ENCODE measurements at regions not wholly inside any gene's neighbourhood (a gene's known extent, or its start where the extent isn't known, plus 50 kb on each side); places are given as distances from the start of the nearest gene placed in this dataset.

GRCh38 chr12:102562836-102563425 lies 82.6 kb upstream of the IGF1 start:
- H3K79me2 ChIP-seq (ENCODE audit: low read depth): no peaks in the 10 kb centered on the region
- no peaks in the 10 kb centered on the region for H3K4me1 Mint-ChIP-seq
- H3K27me3 Mint-ChIP-seq (ENCODE audit: insufficient read depth, low read depth): no peaks in the 10 kb centered on the region
- H3K4me3 ChIP-seq: no peak overlapping the region
- no peaks in the 10 kb centered on the region for H4K20me1 ChIP-seq (ENCODE audit: low read depth)
- no peak overlapping the region for H3K27ac ChIP-seq
- H3K9me3 ChIP-seq (ENCODE audit: low read depth): no peaks in the 10 kb centered on the region
- H3F3A ChIP-seq (ENCODE audit: low read depth): no peaks in the 10 kb centered on the region
- no peaks in the 10 kb centered on the region for H3K36me3 Mint-ChIP-seq
- H3K27me3 ChIP-seq: no peaks in the 10 kb centered on the region
- no peak overlapping the region for H3K27ac Mint-ChIP-seq
- H3K4me2 ChIP-seq: no peak overlapping the region
- H3K9ac ChIP-seq: no peak overlapping the region
- peak overlapping the region; percentile 26 for H2AFZ ChIP-seq (replicated peaks)
- TF ChIP-seq EZH2 (IDR thresholded peaks at IDR 0.05): no peak
- no peak for TF ChIP-seq EZH2phosphoT487 (IDR thresholded peaks at IDR 0.05)
- TF ChIP-seq CTCF (IDR thresholded peaks at IDR 0.05): no peak
- DNase-seq (ENCODE audit: low spot score): no peak
- no peaks in the 10 kb centered on the region for H3K9me3 Mint-ChIP-seq
- H3K36me3 ChIP-seq: no peaks in the 10 kb centered on the region
- no peak overlapping the region for H3K4me3 Mint-ChIP-seq
- H3K4me1 ChIP-seq: no peaks in the 10 kb centered on the region

GRCh38 chr12:102551186-102551585 lies 70.8 kb upstream of the IGF1 start:
- no peak overlapping the region for H3K9ac ChIP-seq
- no peak overlapping the region for H2AFZ ChIP-seq (replicated peaks)
- no peak overlapping the region for H3K4me3 ChIP-seq
- no peaks in the 10 kb centered on the region for H4K20me1 ChIP-seq (ENCODE audit: low read depth)
- H3K36me3 Mint-ChIP-seq: no peaks in the 10 kb centered on the region
- peaks cover 16% of the 10 kb centered on the region for H3K4me1 ChIP-seq
- no peak overlapping the region for H3K27ac Mint-ChIP-seq
- DNase-seq (ENCODE audit: low spot score): no peak
- no peaks in the 10 kb centered on the region for H3K9me3 Mint-ChIP-seq
- no peak overlapping the region for H3K4me2 ChIP-seq
- H3K4me1 Mint-ChIP-seq: no peaks in the 10 kb centered on the region
- no peaks in the 10 kb centered on the region for H3K27me3 ChIP-seq
- H3F3A ChIP-seq (ENCODE audit: low read depth): no peaks in the 10 kb centered on the region
- no peaks in the 10 kb centered on the region for H3K27me3 Mint-ChIP-seq (ENCODE audit: insufficient read depth, low read depth)
- no peak for TF ChIP-seq EZH2phosphoT487 (IDR thresholded peaks at IDR 0.05)
- no peak overlapping the region for H3K27ac ChIP-seq
- H3K4me3 Mint-ChIP-seq: no peak overlapping the region
- H3K79me2 ChIP-seq (ENCODE audit: low read depth): no peaks in the 10 kb centered on the region
- no peaks in the 10 kb centered on the region for H3K36me3 ChIP-seq
- H3K9me3 ChIP-seq (ENCODE audit: low read depth): no peaks in the 10 kb centered on the region

GRCh38 chr12:102549691-102550090 lies 69.3 kb upstream of the IGF1 start:
- no peak overlapping the region for H2AFZ ChIP-seq (replicated peaks)
- H4K20me1 ChIP-seq (ENCODE audit: low read depth): no peaks in the 10 kb centered on the region
- DNase-seq (ENCODE audit: low spot score): no peak
- Mint-ChIP-seq H3K4me3 (no peak overlapping the region), H3K4me1 (no peaks in the 10 kb centered on the region), H3K9me3 (no peaks in the 10 kb centered on the region), H3K27ac (no peak overlapping the region), H3K27me3 (ENCODE audit: insufficient read depth, low read depth) (no peaks in the 10 kb centered on the region), H3K36me3 (no peaks in the 10 kb centered on the region)
- no peak overlapping the region for H3K27ac ChIP-seq
- H3K79me2 ChIP-seq (ENCODE audit: low read depth): no peaks in the 10 kb centered on the region
- H3K4me2 ChIP-seq: no peak overlapping the region
- peaks cover 16% of the 10 kb centered on the region for H3K4me1 ChIP-seq
- no peaks in the 10 kb centered on the region for H3F3A ChIP-seq (ENCODE audit: low read depth)
- H3K9ac ChIP-seq: no peak overlapping the region
- no peaks in the 10 kb centered on the region for H3K27me3 ChIP-seq
- H3K9me3 ChIP-seq (ENCODE audit: low read depth): no peaks in the 10 kb centered on the region
- TF ChIP-seq CTCF (IDR thresholded peaks at IDR 0.05): no peak
- no peak for TF ChIP-seq EZH2 (IDR thresholded peaks at IDR 0.05)
- TF ChIP-seq EZH2phosphoT487 (IDR thresholded peaks at IDR 0.05): no peak
- H3K36me3 ChIP-seq: no peaks in the 10 kb centered on the region
- H3K4me3 ChIP-seq: no peak overlapping the region

GRCh38 chr12:102548543-102548942 lies 68.2 kb upstream of the IGF1 start:
- H3K36me3 Mint-ChIP-seq: no peaks in the 10 kb centered on the region
- Histone ChIP-seq H3K4me3 (no peak overlapping the region), H3K9me3 (ENCODE audit: low read depth) (no peaks in the 10 kb centered on the region), H3K27ac (no peak overlapping the region), H4K20me1 (ENCODE audit: low read depth) (no peaks in the 10 kb centered on the region), H3K36me3 (no peaks in the 10 kb centered on the region), H3K9ac (no peak overlapping the region), H3K4me2 (no peak overlapping the region), H3K79me2 (ENCODE audit: low read depth) (no peaks in the 10 kb centered on the region), H3F3A (ENCODE audit: low read depth) (no peaks in the 10 kb centered on the region), H3K4me1 (peaks cover 11% of the 10 kb centered on the region), H2AFZ (replicated peaks) (no peak overlapping the region), H3K27me3 (no peaks in the 10 kb centered on the region)
- H3K9me3 Mint-ChIP-seq: no peaks in the 10 kb centered on the region
- H3K4me1 Mint-ChIP-seq: no peaks in the 10 kb centered on the region
- TF ChIP-seq EZH2phosphoT487 (IDR thresholded peaks at IDR 0.05) (no peak), CTCF (IDR thresholded peaks at IDR 0.05) (no peak), EZH2 (IDR thresholded peaks at IDR 0.05) (no peak)
- no peaks in the 10 kb centered on the region for H3K27me3 Mint-ChIP-seq (ENCODE audit: insufficient read depth, low read depth)
- DNase-seq (ENCODE audit: low spot score): no peak
- H3K27ac Mint-ChIP-seq: no peak overlapping the region
- no peak overlapping the region for H3K4me3 Mint-ChIP-seq

Measured in neural progenitor cell (in vitro differentiated cells).